AG04450 (cell line): ENCODE measurements at regions not wholly inside any gene's neighbourhood (a gene's known extent, or its start where the extent isn't known, plus 50 kb on each side); places are given as distances from the start of the nearest gene placed in this dataset.
"Not testable (repeated sequence)": the region's sequence is repeated elsewhere in the genome, so short reads cannot be mapped to it uniquely, and the experiment has no call there.

Experiments used
- CTCF ChIA-PET: fragments of 300-600, 350-600 bp; formaldehyde crosslinking; extraction: SDS; loops from one replicate; lab custom pipeline; 2022; ENCODE audit warnings: antibody characterized with exemption, inconsistent platforms; lab: Charles Lee
- POLR2A ChIA-PET: fragments of 350-600 bp; formaldehyde crosslinking; extraction: SDS; loops from one replicate; lab custom pipeline; 2021; ENCODE audit warnings: antibody characterized with exemption, inconsistent platforms; lab: Yijun Ruan, JAX
- DNase-seq: peaks from one replicate; pipeline ENCODE4 v3.0.0-alpha.2; 2011; ENCODE audit warnings: low read depth, low spot score
- H3K27ac ChIP-seq: one replicate; pipeline ENCODE4 v1.5.1; 2012; ENCODE audit warnings: low read depth, low read length, control low read depth
- H3K27me3 ChIP-seq: one replicate; pipeline ENCODE4 v1.6.0; 2012; ENCODE audit warnings: low read length; ENCODE audit not compliant: control insufficient read depth, insufficient read depth
- H3K4me3 ChIP-seq: 2 replicates; pipeline ENCODE4 v1.5.1; 2011; ENCODE audit warnings: mild to moderate bottlenecking, low read depth, low read length, control low read depth
- H3K9me3 ChIP-seq: 2 replicates; pipeline ENCODE4 v1.5.1; 2012; ENCODE audit warnings: low read length; ENCODE audit not compliant: control insufficient read depth, insufficient read depth
- TF ChIP-seq, protein P1 (sequence below): IDR thresholded peaks from 2 replicates; pipeline ENCODE4 v1.5.1; 2011; ENCODE audit warnings: low read depth, low read length, control low read depth, inconsistent platforms

DNA sequence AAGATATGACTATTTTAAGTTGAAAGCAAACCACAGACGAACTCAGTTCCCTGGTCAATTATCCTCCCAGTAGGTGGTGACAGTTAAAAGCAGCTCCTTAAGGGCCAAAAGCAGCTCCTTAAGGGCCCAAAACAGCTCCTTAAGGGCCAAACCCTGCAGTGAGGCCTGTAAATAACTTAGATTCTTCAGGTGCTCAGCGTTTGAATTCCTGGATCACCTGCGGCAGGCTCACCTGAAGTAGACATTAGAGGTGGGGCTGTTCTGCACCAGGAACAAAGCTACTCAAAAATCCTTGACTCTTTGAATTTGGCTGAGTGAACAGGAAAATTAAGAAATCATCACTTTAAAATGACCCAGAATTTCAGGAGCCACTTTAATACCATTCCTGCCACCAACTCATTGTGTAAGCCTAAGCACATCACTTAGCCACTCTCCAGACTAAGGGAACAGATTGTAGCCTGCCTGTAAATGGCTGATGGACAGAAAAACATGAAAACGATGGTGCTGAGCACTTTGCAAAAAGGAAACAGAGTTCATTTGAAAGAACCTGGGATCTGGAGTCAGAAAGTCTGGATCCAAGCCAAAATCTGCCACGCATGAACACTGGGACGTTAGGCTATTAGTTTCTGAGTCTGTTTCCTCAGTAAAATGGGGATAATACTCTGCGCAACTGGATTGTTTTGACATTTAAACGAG, 126.9 kb downstream of the LRIG2 start:
- POLR2A ChIA-PET: no interaction called here
- H3K9me3 ChIP-seq: no peaks in the 10 kb centered on the region; the same call in 1 of the 2 replicates
- peaks cover 3% of the 10 kb centered on the region for H3K27me3 ChIP-seq
- no peak overlapping the region for H3K27ac ChIP-seq
- TF ChIP-seq, protein P1, sequence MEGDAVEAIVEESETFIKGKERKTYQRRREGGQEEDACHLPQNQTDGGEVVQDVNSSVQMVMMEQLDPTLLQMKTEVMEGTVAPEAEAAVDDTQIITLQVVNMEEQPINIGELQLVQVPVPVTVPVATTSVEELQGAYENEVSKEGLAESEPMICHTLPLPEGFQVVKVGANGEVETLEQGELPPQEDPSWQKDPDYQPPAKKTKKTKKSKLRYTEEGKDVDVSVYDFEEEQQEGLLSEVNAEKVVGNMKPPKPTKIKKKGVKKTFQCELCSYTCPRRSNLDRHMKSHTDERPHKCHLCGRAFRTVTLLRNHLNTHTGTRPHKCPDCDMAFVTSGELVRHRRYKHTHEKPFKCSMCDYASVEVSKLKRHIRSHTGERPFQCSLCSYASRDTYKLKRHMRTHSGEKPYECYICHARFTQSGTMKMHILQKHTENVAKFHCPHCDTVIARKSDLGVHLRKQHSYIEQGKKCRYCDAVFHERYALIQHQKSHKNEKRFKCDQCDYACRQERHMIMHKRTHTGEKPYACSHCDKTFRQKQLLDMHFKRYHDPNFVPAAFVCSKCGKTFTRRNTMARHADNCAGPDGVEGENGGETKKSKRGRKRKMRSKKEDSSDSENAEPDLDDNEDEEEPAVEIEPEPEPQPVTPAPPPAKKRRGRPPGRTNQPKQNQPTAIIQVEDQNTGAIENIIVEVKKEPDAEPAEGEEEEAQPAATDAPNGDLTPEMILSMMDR: no peak
- CTCF ChIA-PET: no interaction called here
- no peak overlapping the region for H3K4me3 ChIP-seq
- no peak for DNase-seq

DNA sequence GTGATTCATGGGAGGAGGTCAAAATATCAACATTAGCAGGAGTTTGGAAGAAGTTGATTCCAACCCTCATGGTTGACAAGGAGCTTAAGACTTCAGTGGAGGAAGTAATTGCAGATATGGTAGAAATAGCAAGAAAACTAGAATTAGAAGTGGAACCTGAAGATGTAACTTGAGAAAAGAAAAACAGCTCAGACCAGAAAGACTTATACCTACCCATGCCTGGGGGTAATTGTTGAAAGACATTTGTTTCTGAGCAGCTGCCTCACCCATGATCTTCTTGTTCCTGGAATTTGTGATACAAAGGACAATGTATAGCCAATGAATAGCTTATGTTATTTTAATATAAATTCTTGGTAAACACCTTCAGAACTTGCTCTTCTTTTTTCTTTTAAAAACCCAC, 128.6 kb downstream of the LRIG2 start:
- no peak for DNase-seq
- TF ChIP-seq, protein P1: no peak
- ChIA-PET CTCF (no interaction called here), POLR2A (no interaction called here)
- no peak overlapping the region for H3K27ac ChIP-seq
- H3K4me3 ChIP-seq: no peak overlapping the region
- no peaks in the 10 kb centered on the region for H3K27me3 ChIP-seq
- no peaks in the 10 kb centered on the region; the same call in 1 of the 2 replicates for H3K9me3 ChIP-seq

DNA sequence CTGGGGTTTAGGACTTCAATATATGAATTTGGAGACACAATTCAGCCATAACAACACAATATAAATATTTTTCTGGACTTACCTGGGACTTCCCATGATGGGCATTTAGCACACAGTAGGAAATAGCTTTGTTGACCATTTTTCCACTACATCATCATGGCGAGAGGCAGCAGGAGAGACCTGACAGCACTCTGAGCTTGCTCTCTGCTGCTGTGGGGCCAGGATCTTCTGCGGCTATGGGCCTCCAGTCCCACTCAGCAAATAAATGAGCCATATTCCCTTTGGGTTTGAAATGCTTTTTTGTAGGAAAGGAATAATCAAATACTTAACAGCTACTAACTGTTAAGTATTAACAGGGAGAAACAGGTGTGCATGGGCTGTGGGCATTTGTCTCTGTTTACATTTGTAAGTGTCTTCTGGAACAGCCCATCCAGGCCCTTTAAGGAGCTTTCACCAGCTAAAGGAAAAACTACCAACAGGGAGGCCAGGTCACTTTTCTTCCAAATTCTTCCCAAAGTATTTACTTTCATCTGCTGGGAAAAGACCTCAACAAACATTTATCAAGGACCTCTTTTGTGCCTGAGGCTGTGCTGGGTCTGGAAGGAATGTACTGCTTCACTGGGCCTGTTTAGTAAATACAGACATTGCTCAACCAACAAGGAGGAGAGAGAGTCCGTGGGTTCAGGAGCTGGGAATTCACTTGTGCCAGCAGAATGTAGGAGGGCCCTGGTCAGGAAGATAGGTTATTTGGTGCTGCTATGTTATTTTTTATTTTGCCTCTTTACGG, 133.2 kb downstream of the LRIG2 start:
- DNase-seq: no peak
- Histone ChIP-seq H3K9me3 (no peaks in the 10 kb centered on the region), H3K4me3 (no peak overlapping the region), H3K27ac (no peak overlapping the region), H3K27me3 (peaks cover 5% of the 10 kb centered on the region)
- POLR2A ChIA-PET: no interaction called here
- CTCF ChIA-PET: no interaction called here
- TF ChIP-seq, protein P1: no peak

DNA sequence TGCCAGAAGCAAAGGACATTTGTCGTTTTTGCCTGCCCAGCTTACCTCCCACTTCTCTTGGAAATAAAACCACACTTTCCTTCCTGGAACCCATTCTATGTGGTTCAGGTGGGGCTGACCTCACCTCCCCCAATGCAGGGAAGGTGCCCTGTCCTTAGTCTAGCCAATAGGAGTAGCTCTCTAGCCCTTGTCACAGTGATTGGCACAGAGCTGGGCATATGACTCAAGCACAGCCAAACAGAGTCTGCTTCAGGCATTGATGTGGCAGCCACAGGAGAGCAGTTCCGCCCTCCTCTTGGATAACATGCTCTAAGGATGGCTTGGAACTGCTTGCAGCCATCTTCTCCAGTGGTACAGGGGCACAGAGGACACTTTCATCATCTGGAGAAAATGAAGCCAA, 134.0 kb downstream of the LRIG2 start:
- H3K27ac ChIP-seq: no peak overlapping the region
- DNase-seq: no peak
- TF ChIP-seq, protein P1: no peak
- H3K27me3 ChIP-seq: peaks cover 5% of the 10 kb centered on the region
- POLR2A ChIA-PET: no interaction called here
- H3K4me3 ChIP-seq: no peak overlapping the region
- no peaks in the 10 kb centered on the region for H3K9me3 ChIP-seq
- CTCF ChIA-PET: no interaction called here

DNA sequence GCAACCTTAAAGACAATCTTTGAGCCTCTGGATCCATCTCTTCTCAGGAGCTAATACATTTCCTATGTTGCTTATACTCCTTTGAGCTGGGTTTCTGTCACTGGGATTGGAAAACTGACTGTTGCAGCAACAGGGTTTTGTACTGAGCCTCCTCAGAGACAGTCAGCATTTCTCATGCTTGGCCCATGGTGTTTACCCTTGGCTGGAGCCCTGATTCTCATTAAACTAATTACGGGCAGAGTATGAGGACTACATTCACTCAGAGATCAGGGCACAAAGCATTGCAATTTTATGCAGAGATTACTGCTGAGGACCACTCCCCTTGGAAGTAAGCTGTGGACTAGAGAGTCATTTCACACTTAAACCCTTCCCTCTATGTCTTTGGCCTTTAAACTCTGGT, 134.5 kb downstream of the LRIG2 start:
- POLR2A ChIA-PET: no interaction called here
- TF ChIP-seq, protein P1: no peak
- CTCF ChIA-PET: no interaction called here

DNA sequence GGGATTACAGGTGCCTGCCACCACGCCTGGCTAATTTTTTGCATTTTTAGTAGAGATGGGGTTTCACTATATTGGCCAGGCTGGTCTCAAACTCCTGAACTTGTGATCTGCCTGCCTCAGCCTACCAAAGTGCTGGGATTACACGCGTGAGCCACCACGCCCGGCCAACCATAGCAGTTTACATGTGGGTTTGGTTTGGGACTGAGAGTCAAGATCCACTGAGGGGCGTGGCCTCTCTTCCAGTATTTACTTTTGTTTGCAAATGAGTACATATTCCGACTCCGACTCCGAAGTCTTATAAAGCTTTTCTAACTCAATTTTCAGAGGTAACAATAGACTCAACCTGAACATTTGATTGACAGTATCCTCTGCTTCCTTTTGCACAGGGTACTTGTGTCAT, 135.4 kb downstream of the LRIG2 start:
- CTCF ChIA-PET, H3K9me3 ChIP-seq, POLR2A ChIA-PET, H3K4me3 ChIP-seq, DNase-seq, H3K27ac ChIP-seq: not testable (repeated sequence)
- peaks cover 11% of the 10 kb centered on the region for H3K27me3 ChIP-seq

More for the DNA sequence above, 134.5 kb downstream of the LRIG2 start:
- H3K27me3 ChIP-seq: peaks cover 5% of the 10 kb centered on the region
- DNase-seq: no peak
- no peak overlapping the region for H3K4me3 ChIP-seq
- H3K9me3 ChIP-seq: no peaks in the 10 kb centered on the region
- no peak overlapping the region for H3K27ac ChIP-seq
